HL-60/S4 (cell line): ENCODE measurements at regions not wholly inside any gene's neighbourhood (a gene's known extent, or its start where the extent isn't known, plus 50 kb on each side); places are given as distances from the start of the nearest gene placed in this dataset.
"Not testable (repeated sequence)": the region's sequence is repeated elsewhere in the genome, so short reads cannot be mapped to it uniquely, and the experiment has no call there.

Experiments used
- in situ Hi-C: fragments of 300-500 bp; cut with MboI; formaldehyde crosslinking; loops from 2 replicates; pipeline ENCODE4 v1.14.3; 2022; ENCODE audit warnings: low sequenced_read_pairs

DNA sequence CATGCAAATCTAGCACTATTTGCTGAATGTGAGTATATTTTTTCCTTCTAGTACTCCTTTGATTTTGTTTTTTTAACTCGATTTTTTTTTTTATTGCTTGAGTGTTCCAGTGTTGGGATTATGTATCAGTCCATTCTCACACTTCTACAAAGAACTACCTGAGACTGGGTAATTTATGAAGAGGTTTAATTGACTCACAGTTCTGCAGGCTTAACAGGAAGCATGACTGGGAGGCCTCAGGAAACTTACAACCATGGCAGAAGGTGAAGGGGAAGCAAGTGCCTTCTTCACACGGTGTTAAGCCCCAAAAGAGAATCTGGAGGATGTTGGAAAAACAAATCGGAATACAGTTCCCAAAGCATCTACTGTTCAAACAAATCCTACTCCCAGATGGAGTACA is 69.1 kb downstream of the ZNF518B start:
- in situ Hi-C loops: not testable (repeated sequence)

DNA sequence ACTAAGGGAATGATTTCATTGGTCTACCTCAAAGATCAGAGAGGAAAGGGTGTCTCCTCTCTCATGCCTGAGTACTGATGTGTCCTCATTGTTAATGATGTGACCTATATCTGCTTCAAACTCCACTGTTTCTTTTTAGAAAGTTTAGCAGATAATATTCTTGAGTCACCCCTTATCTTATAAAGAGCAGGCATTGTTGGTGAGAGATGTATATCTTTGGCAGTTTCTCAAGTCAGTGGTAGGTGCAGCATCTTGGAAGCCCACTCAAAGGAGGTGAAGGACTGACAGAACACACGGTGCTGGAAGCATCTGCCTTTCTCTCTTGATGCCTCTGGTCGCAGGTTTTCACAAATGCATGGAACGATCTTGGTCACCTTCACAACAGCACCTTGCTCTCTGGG is 71.2 kb downstream of the ZNF518B start:
- in situ Hi-C loops: no loop called here

- in situ Hi-C loops: no loop called here
These were observed 72.3 kb downstream of the ZNF518B start for GRCh38 chr4:10384974-10385373.

- in situ Hi-C loops: no loop called here
These were observed 73.8 kb downstream of the ZNF518B start for GRCh38 chr4:10383417-10383816.

DNA sequence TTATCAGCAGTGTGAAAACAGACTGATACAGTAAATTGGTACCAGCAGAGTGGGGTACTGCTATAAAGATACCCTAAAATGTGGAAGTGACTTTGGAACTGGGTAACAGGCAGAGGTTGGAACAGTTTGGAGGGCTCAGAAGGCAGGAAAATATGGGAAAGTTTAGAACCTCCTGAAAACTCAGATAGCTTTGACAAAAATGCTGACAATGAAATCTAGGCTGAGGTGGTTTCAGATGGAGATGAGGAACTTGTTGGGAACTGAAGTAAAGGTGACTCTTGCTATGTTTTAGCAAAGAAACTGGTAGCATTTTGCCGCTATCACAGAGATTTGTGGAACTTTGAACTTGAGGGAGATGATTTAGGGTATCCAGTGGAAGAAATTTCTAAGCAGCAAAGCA is 75.1 kb downstream of the ZNF518B start:
- in situ Hi-C loops: not testable (repeated sequence)

- in situ Hi-C loops: no loop called here
These were observed 76.1 kb downstream of the ZNF518B start for GRCh38 chr4:10381146-10381545.

DNA sequence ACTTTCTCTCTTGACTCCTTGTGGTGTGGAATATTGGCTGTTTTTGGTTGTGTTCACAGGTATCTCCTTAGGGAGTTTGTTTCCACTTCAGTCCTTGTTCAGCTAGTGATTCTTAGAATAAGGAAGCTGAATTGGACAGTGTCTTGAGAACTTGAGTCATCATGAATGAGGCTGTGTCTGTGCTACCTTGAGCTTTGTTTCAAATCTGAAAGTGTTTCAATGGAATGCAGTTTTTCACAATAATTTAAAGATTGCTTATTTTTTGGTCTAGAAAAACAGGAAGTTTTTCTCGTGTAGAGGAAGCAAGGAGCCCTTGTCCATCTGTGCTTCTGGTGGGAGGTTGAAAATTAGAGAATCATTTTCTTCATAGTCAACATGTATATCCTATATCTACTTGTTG is 76.5 kb downstream of the ZNF518B start:
- in situ Hi-C loops: no loop called here

DNA sequence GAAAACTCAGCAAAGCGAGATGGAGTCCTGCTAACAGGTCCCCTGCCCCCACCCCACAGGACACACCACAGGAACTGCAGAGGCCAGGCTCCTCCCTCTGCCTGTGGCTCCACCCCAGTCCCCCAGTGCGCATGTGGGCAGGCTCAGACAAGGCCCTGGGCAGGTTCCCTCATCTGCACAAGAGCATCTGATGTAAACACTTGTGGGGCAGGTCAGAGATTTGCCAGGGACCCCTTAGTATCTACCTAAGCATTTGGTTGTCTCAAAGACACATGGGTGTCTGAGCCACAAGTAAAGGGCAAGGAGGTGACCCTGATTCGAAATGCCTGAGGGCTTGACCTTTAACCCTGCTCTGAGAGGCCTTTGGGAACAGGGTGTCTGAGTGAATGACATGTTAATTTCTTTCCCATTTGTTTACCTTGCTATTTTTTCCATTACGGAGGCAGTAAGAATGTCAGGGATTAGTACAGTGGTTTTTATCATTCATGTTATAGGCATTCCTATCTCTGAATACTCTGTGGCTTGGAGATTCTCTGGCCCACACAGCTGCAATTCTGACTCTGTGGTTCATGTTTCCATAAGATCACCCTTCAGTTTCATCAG is 85.3 kb downstream of the ZNF518B start:
- in situ Hi-C loops: no loop called here

DNA sequence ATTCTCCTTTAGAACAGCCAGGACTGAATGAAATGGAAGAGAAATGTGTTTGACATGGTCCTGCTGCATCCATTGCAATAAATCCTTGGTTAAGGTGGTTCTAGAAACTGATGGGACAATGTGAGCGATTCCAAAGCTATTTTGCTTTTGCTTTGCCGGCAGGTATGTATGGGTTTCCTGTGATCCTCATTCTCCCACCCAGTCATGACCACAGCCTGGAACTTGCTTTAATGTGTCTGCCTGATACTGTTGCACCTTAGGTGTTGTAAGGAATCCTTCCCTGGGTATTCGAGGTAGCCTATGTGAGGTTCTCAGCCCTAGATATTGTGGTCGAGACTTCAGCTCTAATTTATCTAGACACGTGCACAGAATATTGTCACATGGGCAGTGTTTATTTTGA is 86.1 kb downstream of the ZNF518B start:
- in situ Hi-C loops: no loop called here

- in situ Hi-C loops: no loop called here
These were observed 87.7 kb downstream of the ZNF518B start for GRCh38 chr4:10369517-10369916.

- in situ Hi-C loops: no loop called here
These were observed 90.6 kb downstream of the ZNF518B start for GRCh38 chr4:10366628-10367027.

GRCh38 chr4:10364194-10364593 is 93.0 kb downstream of the ZNF518B start:
- in situ Hi-C loops: no loop called here

DNA sequence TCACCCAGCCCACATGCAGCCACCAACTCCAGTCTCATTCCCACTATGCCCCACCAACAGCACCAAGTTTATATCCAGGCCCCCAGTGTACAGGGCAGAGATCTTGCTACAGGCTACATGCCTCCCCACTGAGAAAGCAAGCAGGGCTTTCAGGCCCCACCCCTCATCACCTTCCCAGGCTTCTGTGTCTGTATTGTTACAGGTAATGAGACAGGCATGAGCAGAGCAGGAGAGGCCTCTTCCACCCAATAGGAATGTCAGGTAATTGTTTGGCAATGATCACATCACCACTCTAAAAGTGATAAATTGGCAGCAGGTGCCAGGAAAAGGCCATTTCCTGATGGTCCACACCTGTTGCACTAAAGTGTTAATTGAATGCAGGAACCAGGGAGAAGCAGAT is 102.5 kb downstream of the ZNF518B start:
- in situ Hi-C loops: no loop called here

- in situ Hi-C loops: no loop called here
These were observed 103.0 kb downstream of the ZNF518B start for GRCh38 chr4:10354225-10354624.

DNA sequence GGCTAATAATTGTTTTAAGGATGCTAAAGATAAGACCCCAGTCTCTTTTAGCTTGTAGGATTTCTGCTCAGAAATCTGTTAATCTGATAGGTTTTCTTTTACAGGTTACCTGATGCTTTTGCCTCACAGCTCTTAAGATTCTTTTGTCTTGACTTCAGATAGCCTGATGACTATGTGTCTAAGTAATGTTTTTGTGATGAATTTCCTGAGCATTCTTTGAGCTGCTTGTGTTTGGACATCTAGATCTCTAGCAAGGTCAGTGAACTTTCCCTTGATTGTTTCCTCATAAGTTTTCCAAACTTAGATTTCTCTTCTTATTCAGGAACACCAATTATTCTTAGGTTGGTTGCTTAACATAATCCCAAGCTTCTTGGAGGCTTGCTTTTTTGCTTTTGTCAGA is 104.1 kb downstream of the ZNF518B start:
- in situ Hi-C loops: no loop called here

DNA sequence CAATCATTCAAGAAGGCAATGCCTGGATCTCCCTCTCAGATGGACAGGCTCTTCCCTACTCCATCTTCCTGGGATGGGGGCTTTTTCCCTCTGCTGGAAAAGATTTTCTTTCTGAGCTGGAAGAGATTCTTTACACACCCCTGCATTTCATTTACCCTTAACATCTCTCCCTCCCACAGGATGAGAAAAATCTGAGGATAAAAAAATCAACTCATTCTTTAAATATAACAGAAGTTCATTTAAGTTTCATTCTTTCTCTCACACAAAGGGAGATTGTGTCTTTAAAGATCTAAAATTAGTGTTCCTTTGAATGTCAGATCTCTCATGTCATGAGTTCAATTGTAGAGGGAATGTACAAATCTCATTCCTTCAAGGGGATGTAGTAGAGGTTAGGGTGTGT is 109.0 kb downstream of the ZNF518B start:
- in situ Hi-C loops: no loop called here

DNA sequence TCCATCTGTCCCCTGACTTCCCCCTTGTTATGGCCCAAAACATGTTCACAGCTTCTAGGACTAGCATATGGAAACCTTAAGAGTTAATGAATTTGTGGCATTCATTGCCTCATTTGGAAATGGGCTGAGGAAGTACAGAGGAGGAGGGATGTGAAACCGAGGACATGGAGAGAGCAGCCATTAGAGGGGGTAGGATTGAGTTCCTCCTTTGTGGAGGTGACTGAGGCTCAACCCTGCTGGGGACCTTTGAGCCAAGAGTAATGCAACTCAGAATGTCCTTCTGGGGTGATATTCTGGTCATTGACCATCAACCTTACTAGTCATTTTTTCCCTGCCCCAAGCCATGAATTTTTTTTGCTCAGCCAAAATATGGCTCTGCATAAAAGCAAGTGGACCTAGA is 109.4 kb downstream of the ZNF518B start:
- in situ Hi-C loops: no loop called here

- in situ Hi-C loops: no loop called here
These were observed 109.9 kb downstream of the ZNF518B start for GRCh38 chr4:10347281-10347795.

GRCh38 chr4:10346023-10346422 is 111.2 kb downstream of the ZNF518B start:
- in situ Hi-C loops: no loop called here

GRCh38 chr4:10345381-10345784 is 111.8 kb downstream of the ZNF518B start:
- in situ Hi-C loops: no loop called here

DNA sequence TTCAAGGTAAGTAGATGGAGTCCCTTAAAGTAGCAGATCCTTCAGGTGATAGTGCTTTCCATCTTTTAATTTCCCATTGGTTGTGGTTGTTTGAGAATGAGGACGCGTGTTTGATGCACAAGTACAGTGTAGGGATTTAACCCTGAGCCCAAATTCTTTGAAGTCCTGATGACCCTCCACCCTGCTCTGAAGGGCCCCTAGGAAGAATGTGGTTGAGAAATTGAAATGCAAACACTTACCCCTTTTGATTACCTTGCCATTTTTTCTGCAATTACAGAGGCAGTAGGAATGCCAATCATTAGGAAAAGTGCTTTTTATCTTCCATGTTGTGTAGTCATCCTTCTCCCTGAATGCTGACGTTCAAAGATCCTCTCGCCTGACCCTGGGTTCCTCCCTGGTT is 112.4 kb downstream of the ZNF518B start:
- in situ Hi-C loops: no loop called here

GRCh38 chr4:10343656-10344055 is 113.6 kb downstream of the ZNF518B start:
- in situ Hi-C loops: no loop called here

- in situ Hi-C loops: no loop called here
These were observed 114.4 kb downstream of the ZNF518B start for GRCh38 chr4:10342866-10343265.
